Keratinocyte (primary cell): ENCODE measurements at regions not wholly inside any gene's neighbourhood (a gene's known extent, or its start where the extent isn't known, plus 50 kb on each side); places are given as distances from the start of the nearest gene placed in this dataset.

Experiments used
- DNase-seq: peaks from one replicate; pipeline ENCODE4 v3.0.0-alpha.2; 2011; ENCODE audit warnings: low read depth, missing footprints, low spot score
- FAIRE-seq: peaks from 2 replicates; lab custom pipeline; 2011; peaks lifted over from hg19 to GRCh38; lab: Jason Lieb, UNC
- H2AFZ ChIP-seq: 2 replicates; pipeline ENCODE4 v1.6.0; 2012; ENCODE audit warnings: low read length, control low read depth, inconsistent platforms; ENCODE audit not compliant: control insufficient read depth
- H3K27ac ChIP-seq: 2 replicates; pipeline ENCODE4 v1.5.1; 2011; ENCODE audit warnings: low read length; ENCODE audit not compliant: control insufficient read depth, insufficient read depth
- H3K27me3 ChIP-seq: 3 replicates; pipeline ENCODE4 v1.6.0; 2011; ENCODE audit warnings: low read length; ENCODE audit not compliant: control insufficient read depth, insufficient read depth; ENCODE audit errors: extremely low read depth
- H3K36me3 ChIP-seq, 2 experiments: 2 replicates in 1 of 2; 3 replicates in 1 of 2; pipeline ENCODE4 v1.5.1; 2011; ENCODE audit warnings: low read length in 2 of 2, mild to moderate bottlenecking in 1 of 2; ENCODE audit not compliant: control insufficient read depth in 2 of 2, insufficient read depth in 2 of 2; ENCODE audit errors: extremely low read depth in 1 of 2
- H3K4me1 ChIP-seq: 3 replicates; pipeline ENCODE4 v1.5.1; 2011; ENCODE audit warnings: low read length; ENCODE audit not compliant: control insufficient read depth, insufficient read depth; ENCODE audit errors: extremely low read depth
- H3K4me2 ChIP-seq: 3 replicates; pipeline ENCODE4 v1.6.0; 2011; ENCODE audit warnings: low read depth, low read length; ENCODE audit not compliant: control insufficient read depth, insufficient read depth; ENCODE audit errors: extremely low read depth
- H3K4me3 ChIP-seq, 3 experiments: fragments of 200-600 bp in 1 of 3; sonication (generic) in 1 of 3; 2 replicates in 2 of 3; 3 replicates in 1 of 3; pipeline ENCODE4 v1.5.1; 2011 to 2016; ENCODE audit warnings: low read length in 3 of 3, mild to moderate bottlenecking in 3 of 3, control low read depth in 2 of 3, inconsistent platforms in 1 of 3, low read depth in 1 of 3, mixed read lengths in 1 of 3, mixed run types in 1 of 3, moderate library complexity in 1 of 3; ENCODE audit not compliant: control insufficient read depth in 2 of 3, insufficient read depth in 2 of 3; ENCODE audit errors: extremely low read depth in 1 of 3
- H3K79me2 ChIP-seq: 2 replicates; pipeline ENCODE4 v1.6.0; 2012; ENCODE audit warnings: low read length; ENCODE audit not compliant: control insufficient read depth, insufficient read depth
- H3K9ac ChIP-seq: 3 replicates; pipeline ENCODE4 v1.6.0; 2011; ENCODE audit warnings: low read length; ENCODE audit not compliant: control insufficient read depth, insufficient read depth; ENCODE audit errors: extremely low read depth
- H3K9me1 ChIP-seq: 3 replicates; pipeline ENCODE4 v1.6.0; 2011; ENCODE audit warnings: low read length; ENCODE audit not compliant: control insufficient read depth, insufficient read depth; ENCODE audit errors: extremely low read depth
- H3K9me3 ChIP-seq: 2 replicates; pipeline ENCODE4 v1.5.1; 2012; ENCODE audit warnings: low read depth, low read length; ENCODE audit not compliant: control insufficient read depth
- H4K20me1 ChIP-seq: 3 replicates; pipeline ENCODE4 v1.6.0; 2011; ENCODE audit warnings: low read length; ENCODE audit not compliant: control insufficient read depth, insufficient read depth; ENCODE audit errors: extremely low read depth
- EZH2 ChIP-seq: IDR thresholded peaks from one replicate; pipeline ENCODE4 v1.6.1; 2012; ENCODE audit warnings: inconsistent platforms, mild to moderate bottlenecking, low read length, moderate library complexity
- dilution Hi-C: fragments of 300-500 bp; cut with MboI; formaldehyde crosslinking; loops from one replicate; pipeline ENCODE4 v1.7.0; 2020; ENCODE audit warnings: low sequenced_read_pairs; ENCODE audit not compliant: extremely low pct_ligation_motif_present
- TF ChIP-seq, protein P1 (sequence below), 3 experiments: IDR thresholded peaks in 1 of 3; conservative IDR thresholded peaks in 1 of 3; optimal IDR thresholded peaks in 1 of 3; 2 replicates in 2 of 3; 3 replicates in 1 of 3; pipeline versions ENCODE3 to v1.5.1; 2011; ENCODE audit warnings: low read length in 3 of 3, mild to moderate bottlenecking in 3 of 3, moderate library complexity in 2 of 3, control low read depth in 1 of 3, inconsistent platforms in 1 of 3; ENCODE audit not compliant: insufficient read depth in 2 of 3; ENCODE audit errors: extremely low read depth in 1 of 3

DNA sequence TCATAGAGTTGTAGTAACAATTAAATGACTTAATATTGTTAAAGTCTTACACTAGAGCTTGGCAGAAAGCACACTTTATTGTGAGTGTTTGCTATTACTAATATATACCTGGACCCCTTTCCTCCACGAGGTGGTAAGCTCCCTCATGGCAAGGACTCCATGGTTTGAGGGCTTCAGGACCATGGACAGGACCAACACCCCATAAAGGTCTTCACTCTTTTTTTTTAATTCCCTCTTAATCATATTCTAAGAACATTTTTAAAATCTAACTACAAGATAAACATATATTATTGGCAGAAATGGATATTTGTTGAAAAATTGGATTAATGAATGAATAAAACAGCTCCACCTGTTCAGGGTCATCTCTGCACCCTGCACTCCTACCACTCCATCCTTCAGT lies 154.5 kb downstream of the CBLN1 start:
- Histone ChIP-seq H3K36me3 (no peaks in the 10 kb centered on the region), H3K27ac (no peak overlapping the region), H3K4me1 (no peaks in the 10 kb centered on the region), H3K79me2 (no peaks in the 10 kb centered on the region), H3K4me3 (no peak overlapping the region), H3K9me1 (no peaks in the 10 kb centered on the region), H3K9ac (no peak overlapping the region), H4K20me1 (no peaks in the 10 kb centered on the region), H3K9me3 (no peaks in the 10 kb centered on the region), H3K4me2 (no peak overlapping the region), H2AFZ (no peak overlapping the region), H3K27me3 (no peaks in the 10 kb centered on the region)
- DNase-seq, result no peak
- no peak for FAIRE-seq
- TF ChIP-seq, protein P1, sequence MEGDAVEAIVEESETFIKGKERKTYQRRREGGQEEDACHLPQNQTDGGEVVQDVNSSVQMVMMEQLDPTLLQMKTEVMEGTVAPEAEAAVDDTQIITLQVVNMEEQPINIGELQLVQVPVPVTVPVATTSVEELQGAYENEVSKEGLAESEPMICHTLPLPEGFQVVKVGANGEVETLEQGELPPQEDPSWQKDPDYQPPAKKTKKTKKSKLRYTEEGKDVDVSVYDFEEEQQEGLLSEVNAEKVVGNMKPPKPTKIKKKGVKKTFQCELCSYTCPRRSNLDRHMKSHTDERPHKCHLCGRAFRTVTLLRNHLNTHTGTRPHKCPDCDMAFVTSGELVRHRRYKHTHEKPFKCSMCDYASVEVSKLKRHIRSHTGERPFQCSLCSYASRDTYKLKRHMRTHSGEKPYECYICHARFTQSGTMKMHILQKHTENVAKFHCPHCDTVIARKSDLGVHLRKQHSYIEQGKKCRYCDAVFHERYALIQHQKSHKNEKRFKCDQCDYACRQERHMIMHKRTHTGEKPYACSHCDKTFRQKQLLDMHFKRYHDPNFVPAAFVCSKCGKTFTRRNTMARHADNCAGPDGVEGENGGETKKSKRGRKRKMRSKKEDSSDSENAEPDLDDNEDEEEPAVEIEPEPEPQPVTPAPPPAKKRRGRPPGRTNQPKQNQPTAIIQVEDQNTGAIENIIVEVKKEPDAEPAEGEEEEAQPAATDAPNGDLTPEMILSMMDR (optimal IDR thresholded peaks at IDR 0.05 in 1 of 3, IDR thresholded peaks at IDR 0.05 in 1 of 3, conservative IDR thresholded peaks at IDR 0.05 in 1 of 3; ENCODE audit: extremely low read depth in 1 of 3, insufficient read depth in 2 of 3, low read length in 3 of 3), result no peak
- TF ChIP-seq EZH2, result no peak
- dilution Hi-C loops, result no loop called here

DNA sequence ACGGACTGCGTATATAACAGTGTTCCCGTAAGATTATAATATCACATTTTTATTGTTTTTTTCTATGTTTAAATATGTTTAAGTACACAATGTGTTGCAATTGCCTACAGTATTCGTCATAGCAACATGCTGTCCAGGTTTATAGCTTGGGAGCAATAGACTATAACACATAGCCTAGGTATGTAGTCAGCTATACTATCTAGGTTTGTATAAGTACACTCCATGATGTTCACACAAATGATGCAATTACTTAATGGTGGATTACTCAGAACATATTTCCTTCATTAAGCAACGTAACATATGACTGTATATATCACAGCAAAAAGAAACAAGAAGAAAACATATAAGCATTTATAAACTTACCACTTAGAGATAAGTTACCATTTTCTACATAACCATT lies 160.0 kb downstream of the CBLN1 start:
- Histone ChIP-seq H3K9ac (no peak overlapping the region), H3K4me1 (peaks cover 9% of the 10 kb centered on the region), H3K79me2 (no peaks in the 10 kb centered on the region), H3K9me1 (no peaks in the 10 kb centered on the region), H2AFZ (no peak overlapping the region), H3K4me3 (no peak overlapping the region), H3K27me3 (no peaks in the 10 kb centered on the region), H3K9me3 (no peaks in the 10 kb centered on the region), H3K27ac (no peak overlapping the region), H3K36me3 (no peaks in the 10 kb centered on the region), H4K20me1 (no peaks in the 10 kb centered on the region), H3K4me2 (no peak overlapping the region)
- TF ChIP-seq EZH2, result no peak
- TF ChIP-seq, protein P1 (optimal IDR thresholded peaks at IDR 0.05 in 1 of 3, IDR thresholded peaks at IDR 0.05 in 1 of 3, conservative IDR thresholded peaks at IDR 0.05 in 1 of 3; ENCODE audit: extremely low read depth in 1 of 3, insufficient read depth in 2 of 3, low read length in 3 of 3), result no peak
- FAIRE-seq (no peak), DNase-seq (peak; percentile 21)
- dilution Hi-C loops, result no loop called here
